IMR-90 (cell line): ENCODE measurements at regions not wholly inside any gene's neighbourhood (a gene's known extent, or its start where the extent isn't known, plus 50 kb on each side); places are given as distances from the start of the nearest gene placed in this dataset.

Experiments
- ATAC-seq: fragments of 200-7000 bp; cut with Tn5 transposase; 2 replicates; pipeline ENCODE4 v1.9.1; 2020; ENCODE audit warnings: low read depth, mild to moderate bottlenecking, moderate library complexity
- BruUV-seq: library from RNA; stranded (reverse); fragments of 400-500 nt; replicated peaks from 2 replicates; lab custom pipeline; 2021; lab: Mats Ljungman, UMichigan
- CTCF ChIA-PET: fragments of 300-600 bp; formaldehyde crosslinking; extraction: SDS; loops from one replicate; lab custom pipeline; 2021; ENCODE audit warnings: antibody characterized with exemption; lab: Yijun Ruan, JAX
- POLR2A ChIA-PET: fragments of 300-600 bp; sonication (Branson Sonifier 250); formaldehyde crosslinking; loops from one replicate; lab custom pipeline; 2022; ENCODE audit warnings: antibody characterized with exemption; ENCODE audit not compliant: unreplicated experiment; lab: Charles Lee
- DNase-seq: peaks from one replicate; pipeline ENCODE4 v3.0.0; 2013
- H2AFZ ChIP-seq: replicated peaks from 2 replicates; pipeline ENCODE3; 2013; ENCODE audit warnings: low read length, mild to moderate bottlenecking; ENCODE audit not compliant: poor library complexity
- H2AK5ac ChIP-seq: 2 replicates; pipeline ENCODE4 v1.6.1; 2013; ENCODE audit warnings: low read depth, low read length, inconsistent platforms
- H2AK9ac ChIP-seq: replicated peaks from 2 replicates; pipeline ENCODE3; 2013; ENCODE audit warnings: mild to moderate bottlenecking, low read depth, low read length, moderate library complexity; ENCODE audit not compliant: poor library complexity
- H2BK120ac ChIP-seq: 2 replicates; pipeline ENCODE4 v1.6.1; 2013; ENCODE audit warnings: low read depth, low read length, inconsistent platforms
- H2BK15ac ChIP-seq: 3 replicates; pipeline ENCODE4 v1.6.1; 2013; ENCODE audit warnings: low read depth, low read length, inconsistent platforms
- H2BK20ac ChIP-seq: 2 replicates; pipeline ENCODE4 v1.6.1; 2013; ENCODE audit warnings: low read depth, mild to moderate bottlenecking, inconsistent platforms, low read length, moderate library complexity
- H2BK5ac ChIP-seq: 2 replicates; pipeline ENCODE4 v1.6.1; 2013; ENCODE audit warnings: mild to moderate bottlenecking, low read depth, low read length, inconsistent platforms; ENCODE audit not compliant: poor library complexity, severe bottlenecking
- H3K14ac ChIP-seq: replicated peaks from 2 replicates; pipeline ENCODE4 v1.6.1; 2013; ENCODE audit warnings: low read depth, low read length, inconsistent platforms
- H3K18ac ChIP-seq: 2 replicates; pipeline ENCODE4 v1.6.1; 2013; ENCODE audit warnings: low read depth, low read length, control low read depth
- H3K23ac ChIP-seq: 2 replicates; pipeline ENCODE4 v1.6.1; 2013; ENCODE audit warnings: low read depth, low read length, inconsistent platforms
- H3K27ac ChIP-seq: 2 replicates; pipeline ENCODE4 v1.5.1; 2013; ENCODE audit warnings: mild to moderate bottlenecking, control low read depth, low read length; ENCODE audit not compliant: insufficient read depth
- H3K27me3 ChIP-seq: 2 replicates; pipeline ENCODE4 v1.6.1; 2013; ENCODE audit warnings: low read length; ENCODE audit not compliant: control insufficient read depth, insufficient read depth
- H3K36me3 ChIP-seq: 2 replicates; pipeline ENCODE4 v1.6.1; 2013; ENCODE audit warnings: low read length, mixed read lengths; ENCODE audit not compliant: control insufficient read depth, insufficient read depth
- H3K4ac ChIP-seq: 2 replicates; pipeline ENCODE4 v1.6.1; 2013; ENCODE audit warnings: low read depth, low read length, inconsistent platforms
- H3K4me1 ChIP-seq: 2 replicates; pipeline ENCODE4 v1.6.1; 2013; ENCODE audit warnings: low read length, mixed read lengths; ENCODE audit not compliant: control insufficient read depth, insufficient read depth
- H3K4me2 ChIP-seq: 2 replicates; pipeline ENCODE4 v1.6.1; 2013; ENCODE audit warnings: low read depth, mild to moderate bottlenecking, control low read depth, low read length, moderate library complexity
- H3K4me3 ChIP-seq: 2 replicates; pipeline ENCODE4 v1.5.1; 2013; ENCODE audit warnings: low read depth, mild to moderate bottlenecking, control low read depth, low read length, moderate library complexity; ENCODE audit not compliant: insufficient read depth
- H3K56ac ChIP-seq: 2 replicates; pipeline ENCODE4 v1.6.1; 2013; ENCODE audit warnings: low read length, inconsistent platforms; ENCODE audit not compliant: insufficient read depth; ENCODE audit errors: extremely low read depth
- H3K79me1 ChIP-seq, 2 experiments: 2 replicates each; pipeline ENCODE4 v1.6.1; 2013; ENCODE audit warnings: low read length in 2 of 2, inconsistent platforms in 1 of 2, low read depth in 1 of 2
- H3K9ac ChIP-seq: 2 replicates; pipeline ENCODE4 v1.6.1; 2013; ENCODE audit warnings: low read depth, low read length, control low read depth
- H3K9me1 ChIP-seq: 2 replicates; pipeline ENCODE4 v1.6.1; 2013; ENCODE audit warnings: low read length, inconsistent platforms; ENCODE audit not compliant: insufficient read depth
- H3K9me3 ChIP-seq: 2 replicates; pipeline ENCODE4 v1.6.1; 2013; ENCODE audit warnings: low read length; ENCODE audit not compliant: control insufficient read depth, insufficient read depth
- H4K20me1 ChIP-seq: 2 replicates; pipeline ENCODE4 v1.6.1; 2013; ENCODE audit warnings: low read length, inconsistent platforms; ENCODE audit not compliant: insufficient read depth
- H4K5ac ChIP-seq: 2 replicates; pipeline ENCODE4 v1.6.1; 2013; ENCODE audit warnings: mild to moderate bottlenecking, low read depth, low read length, control low read depth
- H4K8ac ChIP-seq, 2 experiments: 2 replicates each; pipeline ENCODE4 v1.6.1; 2013; ENCODE audit warnings: low read depth in 2 of 2, low read length in 2 of 2, control low read depth in 1 of 2, inconsistent platforms in 1 of 2
- H4K91ac ChIP-seq: 2 replicates; pipeline ENCODE4 v1.6.1; 2013; ENCODE audit warnings: low read depth, low read length, inconsistent platforms; ENCODE audit not compliant: insufficient read depth
- SMC3 ChIP-seq: fragments of 150-350 bp; IDR thresholded peaks from 2 replicates; pipeline ENCODE4 v1.6.1; 2016; ENCODE audit warnings: low read depth, mild to moderate bottlenecking, antibody characterized with exemption, low read length, moderate library complexity
- WGBS, 2 experiments: methylation state at CpG; one replicate each; pipeline versions ENCODE4 v1.1.5 to v1.1.7; 2013; ENCODE audit warnings: missing lambda C conversion rate in 2 of 2; ENCODE audit not compliant: insufficient read length in 1 of 2; ENCODE audit errors: extremely low coverage in 2 of 2; 5-methylcytosine and 5-hydroxymethylcytosine counted together
- dilution Hi-C: fragments of 300-500 bp; cut with HindIII; formaldehyde crosslinking; loops from one replicate; pipeline ENCODE4 v1.14.3; 2018; ENCODE audit warnings: low sequenced_read_pairs; ENCODE audit not compliant: unreplicated experiment
- in situ Hi-C: fragments of 300-500 bp; cut with MboI; formaldehyde crosslinking; loops from 3 replicates; pipeline ENCODE4 v1.14.3; 2019; ENCODE audit warnings: low sequenced_read_pairs, inconsistent platforms, mixed read lengths
- intact Hi-C: fragments of 100-400 bp; cut with micrococcal nuclease; formaldehyde crosslinking; loops from 2 replicates; pipeline ENCODE4 v1.10.0; 2022
- TF ChIP-seq, protein P1 (sequence below): conservative IDR thresholded peaks from 2 replicates; pipeline ENCODE4 v1.5.1; 2012; ENCODE audit warnings: mild to moderate bottlenecking, low read depth, low read length, improper control_type of control experiment

DNA sequence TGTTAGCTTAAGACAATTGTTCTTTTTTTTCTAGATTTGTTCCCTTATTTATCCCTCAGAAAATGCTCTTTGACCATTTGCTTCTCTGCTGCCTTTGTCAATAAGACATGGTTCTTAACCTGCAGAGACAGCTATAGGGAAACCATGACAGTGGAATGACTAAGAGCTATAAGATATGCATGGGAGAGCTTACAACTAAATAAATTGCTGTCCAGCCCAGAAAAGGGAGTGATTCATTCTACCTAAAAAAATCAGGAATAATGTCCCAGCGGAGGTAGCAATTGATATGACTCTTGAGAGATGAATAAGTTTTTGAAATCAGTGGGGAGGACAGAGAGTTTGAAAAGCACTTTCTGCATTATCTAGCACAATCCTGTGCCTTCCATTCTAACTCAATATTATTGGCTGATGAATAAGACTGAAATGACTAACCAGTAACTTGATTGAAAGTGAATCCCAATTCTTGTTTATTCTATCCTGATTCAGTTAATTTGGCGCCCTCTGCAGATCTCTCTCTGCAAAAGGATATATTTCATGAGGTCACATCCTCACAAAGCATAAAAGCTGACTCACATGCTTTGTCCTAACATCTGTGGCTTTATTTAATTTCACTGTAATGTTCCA, 680.5 kb upstream of the API5 start:
- H3K14ac ChIP-seq: no peak overlapping the region
- no peak for TF ChIP-seq SMC3
- TF ChIP-seq, protein P1, sequence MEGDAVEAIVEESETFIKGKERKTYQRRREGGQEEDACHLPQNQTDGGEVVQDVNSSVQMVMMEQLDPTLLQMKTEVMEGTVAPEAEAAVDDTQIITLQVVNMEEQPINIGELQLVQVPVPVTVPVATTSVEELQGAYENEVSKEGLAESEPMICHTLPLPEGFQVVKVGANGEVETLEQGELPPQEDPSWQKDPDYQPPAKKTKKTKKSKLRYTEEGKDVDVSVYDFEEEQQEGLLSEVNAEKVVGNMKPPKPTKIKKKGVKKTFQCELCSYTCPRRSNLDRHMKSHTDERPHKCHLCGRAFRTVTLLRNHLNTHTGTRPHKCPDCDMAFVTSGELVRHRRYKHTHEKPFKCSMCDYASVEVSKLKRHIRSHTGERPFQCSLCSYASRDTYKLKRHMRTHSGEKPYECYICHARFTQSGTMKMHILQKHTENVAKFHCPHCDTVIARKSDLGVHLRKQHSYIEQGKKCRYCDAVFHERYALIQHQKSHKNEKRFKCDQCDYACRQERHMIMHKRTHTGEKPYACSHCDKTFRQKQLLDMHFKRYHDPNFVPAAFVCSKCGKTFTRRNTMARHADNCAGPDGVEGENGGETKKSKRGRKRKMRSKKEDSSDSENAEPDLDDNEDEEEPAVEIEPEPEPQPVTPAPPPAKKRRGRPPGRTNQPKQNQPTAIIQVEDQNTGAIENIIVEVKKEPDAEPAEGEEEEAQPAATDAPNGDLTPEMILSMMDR: 0 out of 2 replicates have a peak, but pooled peaks have one; percentile 16
- in situ Hi-C loops: no loop called here
- H2BK20ac ChIP-seq: no peak overlapping the region
- intact Hi-C loops: no loop called here
- no peak overlapping the region for H2AK5ac ChIP-seq
- H3K9me1 ChIP-seq: no peaks in the 10 kb centered on the region
- H3K23ac ChIP-seq: no peak overlapping the region
- H3K27ac ChIP-seq: no peak overlapping the region
- POLR2A ChIA-PET: no interaction called here
- H3K27me3 ChIP-seq: no peaks in the 10 kb centered on the region
- dilution Hi-C loops: no loop called here
- no peak overlapping the region for H4K8ac ChIP-seq
- no peaks in the 10 kb centered on the region for H3K79me1 ChIP-seq
- H3K56ac ChIP-seq: no peak overlapping the region
- CTCF ChIA-PET: no interaction called here
- H4K20me1 ChIP-seq: no peaks in the 10 kb centered on the region
- no peak overlapping the region for H3K9ac ChIP-seq
- H3K18ac ChIP-seq: no peak overlapping the region
- no peak overlapping the region for H3K4me2 ChIP-seq
- H2BK120ac ChIP-seq: no peak overlapping the region
- no peak overlapping the region for H2BK5ac ChIP-seq
- ATAC-seq: no peak
- no peak overlapping the region for H3K4me3 ChIP-seq
- no peak overlapping the region for H2AK9ac ChIP-seq
- no peak overlapping the region for H2AFZ ChIP-seq
- no TSS peak for BruUV-seq
- no peak overlapping the region for H4K5ac ChIP-seq
- peaks cover 4% of the 10 kb centered on the region for H3K9me3 ChIP-seq
- no peak overlapping the region for H2BK15ac ChIP-seq
- H3K4me1 ChIP-seq: no peaks in the 10 kb centered on the region
- WGBS, 2 experiments: no CpG with 5 or more reads among the region's 2 CpGs
- H4K91ac ChIP-seq: no peak overlapping the region
- H3K4ac ChIP-seq: no peak overlapping the region
- DNase-seq: no peak
- H3K36me3 ChIP-seq: no peaks in the 10 kb centered on the region
